Caco-2 (cell line): ENCODE measurements at regions not wholly inside any gene's neighbourhood (a gene's known extent, or its start where the extent isn't known, plus 50 kb on each side); places are given as distances from the start of the nearest gene placed in this dataset.

Source experiments
- BruUV-seq: library from RNA; stranded (reverse); fragments of 400-500 nt; replicated peaks from 2 replicates; lab custom pipeline; 2021; lab: Mats Ljungman, UMichigan
- CTCF ChIA-PET: fragments of 300-600 bp; sonication (Branson Sonifier 250); formaldehyde crosslinking; loops from one replicate; lab custom pipeline; 2022; ENCODE audit warnings: antibody characterized with exemption; lab: Charles Lee
- POLR2A ChIA-PET: fragments of 300-600 bp; sonication (Branson Sonifier 250); formaldehyde crosslinking; loops from one replicate; lab custom pipeline; 2022; ENCODE audit warnings: antibody characterized with exemption; lab: Charles Lee
- DNase-seq, 2 experiments: peaks; one replicate each; pipeline versions ENCODE4 v3.0.0 to v3.0.0-alpha.2; 2020 to 2022
- H3K27me3 ChIP-seq: replicated peaks from 2 replicates; pipeline ENCODE4 v1.6.0; 2011; ENCODE audit warnings: low read length; ENCODE audit not compliant: control insufficient read depth, insufficient read depth
- H3K36me3 ChIP-seq: 2 replicates; pipeline ENCODE4 v1.5.1; 2011; ENCODE audit warnings: low read length; ENCODE audit not compliant: control insufficient read depth, insufficient read depth
- H3K4me1 ChIP-seq: fragments of 250-450 bp; sonication (Bioruptor Pico); 2 replicates; pipeline ENCODE4 v1.5.1; 2020; ENCODE audit warnings: mild to moderate bottlenecking
- H3K4me3 ChIP-seq: 2 replicates; pipeline ENCODE4 v1.5.1; 2011; ENCODE audit warnings: low read depth, mild to moderate bottlenecking, control low read depth, low read length
- H3K9me3 ChIP-seq: fragments of 250-450 bp; sonication (Bioruptor Pico); 2 replicates; pipeline ENCODE4 v1.5.1; 2020; ENCODE audit warnings: mild to moderate bottlenecking, moderate library complexity
- H3K27ac Mint-ChIP-seq: one replicate; pipeline ENCODE4 v1.8.0; 2022; ENCODE audit warnings: mixed read lengths; ENCODE audit not compliant: unreplicated experiment
- H3K27me3 Mint-ChIP-seq: one replicate; pipeline ENCODE4 v1.8.0; 2022; ENCODE audit warnings: mixed read lengths; ENCODE audit not compliant: insufficient read depth, unreplicated experiment
- H3K36me3 Mint-ChIP-seq: one replicate; pipeline ENCODE4 v1.8.0; 2022; ENCODE audit warnings: mild to moderate bottlenecking, mixed read lengths; ENCODE audit not compliant: insufficient read depth, unreplicated experiment
- H3K4me1 Mint-ChIP-seq: one replicate; pipeline ENCODE4 v1.8.0; 2022; ENCODE audit warnings: low read depth, mixed read lengths; ENCODE audit not compliant: unreplicated experiment
- H3K4me3 Mint-ChIP-seq: one replicate; pipeline ENCODE4 v1.8.0; 2022; ENCODE audit warnings: mild to moderate bottlenecking, moderate library complexity, mixed read lengths; ENCODE audit not compliant: unreplicated experiment
- H3K9me3 Mint-ChIP-seq: one replicate; pipeline ENCODE4 v1.8.0; 2022; ENCODE audit warnings: mixed read lengths; ENCODE audit not compliant: unreplicated experiment
- intact Hi-C: fragments of 100-400 bp; cut with micrococcal nuclease; formaldehyde crosslinking; loops from one replicate; pipeline ENCODE4 v1.10.0; 2022; ENCODE audit not compliant: unreplicated experiment
- TF ChIP-seq, protein P1 (sequence below), 2 experiments: fragments of 200-600 bp in 1 of 2; IDR thresholded peaks; 1 replicate in 1 of 2; 2 replicates in 1 of 2; pipeline versions ENCODE4 v1.5.1 to v1.8.0; 2011 to 2022; ENCODE audit warnings: antibody characterized with exemption in 1 of 2, control low read depth in 1 of 2, inconsistent platforms in 1 of 2, low read depth in 1 of 2, low read length in 1 of 2, mild to moderate bottlenecking in 1 of 2, moderate library complexity in 1 of 2; ENCODE audit not compliant: insufficient read depth in 1 of 2, severe bottlenecking in 1 of 2, unreplicated experiment in 1 of 2

DNA sequence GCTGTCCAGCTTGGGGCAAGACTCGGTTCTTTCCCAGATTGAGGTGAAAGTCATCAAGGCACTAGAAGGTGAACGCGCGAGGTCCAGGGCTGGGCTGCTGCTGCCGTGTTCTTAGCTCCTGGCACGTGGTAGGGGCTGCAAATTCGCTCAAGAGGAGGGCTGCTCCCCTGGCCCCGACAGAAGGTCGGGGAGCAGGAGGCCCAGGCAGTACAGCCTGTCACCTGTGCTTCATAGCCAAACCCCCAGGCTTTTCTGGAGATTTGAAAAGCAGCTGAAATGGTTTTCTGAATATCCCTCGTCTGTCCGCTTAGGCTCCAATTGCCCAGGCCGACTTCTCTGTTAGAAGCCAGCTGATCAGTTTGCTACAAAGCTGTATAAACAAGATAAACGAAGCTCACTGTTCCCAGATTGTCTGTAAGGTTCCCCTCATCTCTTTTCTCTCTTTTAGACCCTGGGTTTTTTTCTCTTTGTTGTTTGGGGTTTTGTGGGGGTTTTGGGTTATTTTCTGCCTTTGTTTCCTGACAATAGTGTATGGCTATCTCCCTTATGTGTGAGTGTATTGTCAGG lies 60.0 kb upstream of the STX18 start:
- Mint-ChIP-seq H3K27me3 (no peaks in the 10 kb centered on the region), H3K36me3 (no peaks in the 10 kb centered on the region), H3K4me1 (peaks cover 21% of the 10 kb centered on the region), H3K27ac (no peak overlapping the region), H3K4me3 (no peak overlapping the region), H3K9me3 (peaks cover 9% of the 10 kb centered on the region)
- TF ChIP-seq, protein P1, sequence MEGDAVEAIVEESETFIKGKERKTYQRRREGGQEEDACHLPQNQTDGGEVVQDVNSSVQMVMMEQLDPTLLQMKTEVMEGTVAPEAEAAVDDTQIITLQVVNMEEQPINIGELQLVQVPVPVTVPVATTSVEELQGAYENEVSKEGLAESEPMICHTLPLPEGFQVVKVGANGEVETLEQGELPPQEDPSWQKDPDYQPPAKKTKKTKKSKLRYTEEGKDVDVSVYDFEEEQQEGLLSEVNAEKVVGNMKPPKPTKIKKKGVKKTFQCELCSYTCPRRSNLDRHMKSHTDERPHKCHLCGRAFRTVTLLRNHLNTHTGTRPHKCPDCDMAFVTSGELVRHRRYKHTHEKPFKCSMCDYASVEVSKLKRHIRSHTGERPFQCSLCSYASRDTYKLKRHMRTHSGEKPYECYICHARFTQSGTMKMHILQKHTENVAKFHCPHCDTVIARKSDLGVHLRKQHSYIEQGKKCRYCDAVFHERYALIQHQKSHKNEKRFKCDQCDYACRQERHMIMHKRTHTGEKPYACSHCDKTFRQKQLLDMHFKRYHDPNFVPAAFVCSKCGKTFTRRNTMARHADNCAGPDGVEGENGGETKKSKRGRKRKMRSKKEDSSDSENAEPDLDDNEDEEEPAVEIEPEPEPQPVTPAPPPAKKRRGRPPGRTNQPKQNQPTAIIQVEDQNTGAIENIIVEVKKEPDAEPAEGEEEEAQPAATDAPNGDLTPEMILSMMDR (IDR thresholded peaks at IDR 0.05; ENCODE audit: insufficient read depth in 1 of 2, low read depth in 1 of 2, low read length in 1 of 2, severe bottlenecking in 1 of 2, unreplicated experiment in 1 of 2) = no peak
- Histone ChIP-seq H3K4me3 (no peak overlapping the region), H3K27me3 (no peaks in the 10 kb centered on the region), H3K9me3 (no peaks in the 10 kb centered on the region), H3K36me3 (no peaks in the 10 kb centered on the region; the same call in 1 of the 2 replicates), H3K4me1 (peaks cover 35% of the 10 kb centered on the region)
- no TSS peak for BruUV-seq
- POLR2A ChIA-PET = no interaction called here
- CTCF ChIA-PET = no interaction called here
- DNase-seq = no peak
- intact Hi-C loops = no loop called here

DNA sequence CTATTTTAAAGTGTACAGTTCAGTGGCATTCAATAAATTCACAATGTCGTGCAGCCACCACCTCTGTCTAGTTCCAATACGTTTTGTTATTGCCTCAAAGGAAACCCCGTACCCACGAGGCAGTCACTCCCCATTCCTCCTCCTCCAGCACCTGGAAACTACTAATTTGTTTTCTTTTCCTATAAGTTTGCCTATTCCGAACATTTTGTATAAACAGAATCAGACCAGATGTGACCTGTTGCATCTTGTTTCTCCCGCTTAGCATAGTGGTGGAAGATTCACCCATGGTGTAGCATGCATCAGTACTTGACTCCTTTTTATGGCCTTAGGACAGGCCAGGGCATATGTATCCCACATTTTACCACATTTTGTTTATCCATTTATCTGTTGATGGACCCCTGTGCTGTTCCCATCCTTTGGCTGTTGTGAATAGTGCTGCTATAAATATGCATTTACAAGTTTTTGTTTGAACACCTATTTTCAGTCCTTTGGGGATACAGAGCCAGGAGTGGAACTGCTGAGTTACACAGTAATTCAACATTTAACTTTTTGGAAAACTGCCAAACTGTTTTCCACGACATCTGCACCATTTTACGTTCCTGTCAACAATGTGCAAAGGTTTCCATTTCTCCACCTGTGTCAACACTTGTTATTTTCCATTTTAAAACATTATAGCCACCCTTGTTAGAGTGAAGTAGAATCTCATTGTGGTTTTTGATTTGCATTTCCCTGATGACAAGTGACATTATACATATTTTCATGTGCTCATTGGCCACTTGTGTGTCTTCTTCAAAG lies 57.8 kb upstream of the STX18 start:
- no peaks in the 10 kb centered on the region for H3K9me3 ChIP-seq
- H3K4me3 Mint-ChIP-seq = no peak overlapping the region
- intact Hi-C loops = loop anchor here (10.0 kb wide), 1 partner anchor 265 kb away; no protein-coding TSS in a partner anchor
- H3K4me1 ChIP-seq = peaks cover 19% of the 10 kb centered on the region
- POLR2A ChIA-PET = no interaction called here
- H3K36me3 Mint-ChIP-seq = no peaks in the 10 kb centered on the region
- CTCF ChIA-PET = no interaction called here
- H3K27ac Mint-ChIP-seq = no peak overlapping the region
- no peaks in the 10 kb centered on the region for H3K36me3 ChIP-seq
- H3K27me3 Mint-ChIP-seq = no peaks in the 10 kb centered on the region
- no peaks in the 10 kb centered on the region for H3K9me3 Mint-ChIP-seq
- no peak overlapping the region for H3K4me3 ChIP-seq
- TF ChIP-seq, protein P1 (IDR thresholded peaks at IDR 0.05; ENCODE audit: insufficient read depth in 1 of 2, low read depth in 1 of 2, low read length in 1 of 2, severe bottlenecking in 1 of 2, unreplicated experiment in 1 of 2) = no peak
- DNase-seq = no peak
- peaks cover 10% of the 10 kb centered on the region for H3K4me1 Mint-ChIP-seq
- no TSS peak for BruUV-seq
- no peaks in the 10 kb centered on the region for H3K27me3 ChIP-seq

DNA sequence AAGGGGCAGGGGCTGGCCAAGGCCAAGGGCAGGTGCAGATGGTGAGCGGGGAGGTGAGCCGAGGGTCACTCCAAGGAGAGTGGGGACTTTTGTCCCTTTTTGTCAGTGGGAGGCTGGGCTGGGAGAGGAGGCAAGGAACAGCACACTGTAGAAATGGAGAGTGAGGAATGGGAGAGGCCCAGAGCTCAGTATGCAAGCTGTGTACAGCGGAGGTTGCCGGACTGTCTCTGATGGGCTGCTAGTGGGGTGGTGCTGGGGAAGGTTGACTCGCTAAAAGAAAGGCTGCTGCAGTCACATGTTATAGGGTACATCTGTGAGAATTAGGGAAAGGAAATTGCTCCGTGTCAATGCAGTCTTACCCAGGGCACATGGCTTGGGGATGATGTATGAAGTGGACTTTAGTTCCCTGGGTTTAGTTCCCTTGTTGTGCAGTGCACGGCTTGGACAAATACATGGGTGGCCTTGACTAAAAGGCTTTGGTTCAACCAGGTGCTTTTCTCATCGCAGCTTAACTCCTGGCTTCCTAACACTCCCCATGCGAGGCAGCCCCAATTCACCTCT lies 57.1 kb upstream of the STX18 start:
- no TSS peak for BruUV-seq
- no peak for DNase-seq

More for the DNA sequence above, 57.1 kb upstream of the STX18 start:
- TF ChIP-seq, protein P1 (IDR thresholded peaks at IDR 0.05; ENCODE audit: insufficient read depth in 1 of 2, low read depth in 1 of 2, low read length in 1 of 2, severe bottlenecking in 1 of 2, unreplicated experiment in 1 of 2) = no peak
- Histone ChIP-seq H3K4me3 (no peak overlapping the region), H3K27me3 (no peaks in the 10 kb centered on the region), H3K9me3 (no peaks in the 10 kb centered on the region), H3K4me1 (peaks cover 13% of the 10 kb centered on the region), H3K36me3 (no peaks in the 10 kb centered on the region)
- Mint-ChIP-seq H3K27ac (no peak overlapping the region), H3K4me1 (peaks cover 7% of the 10 kb centered on the region), H3K27me3 (no peaks in the 10 kb centered on the region), H3K9me3 (no peaks in the 10 kb centered on the region), H3K4me3 (no peak overlapping the region), H3K36me3 (no peaks in the 10 kb centered on the region)
- intact Hi-C loops = loop anchor here (10.0 kb wide), 1 partner anchor 266 kb away; no protein-coding TSS in a partner anchor
- CTCF ChIA-PET = no interaction called here
- POLR2A ChIA-PET = no interaction called here
